K562 (cell line): ENCODE measurements at regions not wholly inside any gene's neighbourhood (a gene's known extent, or its start where the extent isn't known, plus 50 kb on each side); places are given as distances from the start of the nearest gene placed in this dataset.

ENCODE experiments used
- ATAC-seq: fragments of 200-7000 bp; cut with Tn5 transposase; 3 replicates; pipeline ENCODE4 v1.9.1; 2020; ENCODE audit warnings: moderate library complexity
- BruUV-seq: library from RNA; stranded (reverse); fragments of 400-500 nt; replicated peaks from 2 replicates; lab custom pipeline; 2021; lab: Mats Ljungman, UMichigan
- CTCF ChIA-PET: fragments of 300-600 bp; formaldehyde crosslinking; extraction: SDS; loops from one replicate; lab custom pipeline; 2021; ENCODE audit warnings: low intra/inter-chr PET ratio; lab: Yijun Ruan, JAX
- POLR2A ChIA-PET: fragments of 300-600, 350-650 bp; sonication (Branson Sonifier 250); formaldehyde crosslinking; extraction: SDS; loops from one replicate; lab custom pipeline; 2021; ENCODE audit warnings: antibody characterized with exemption, inconsistent platforms; lab: Yijun Ruan, JAX
- DNase-seq, 4 experiments: peaks; one replicate each; pipeline versions ENCODE4 v3.0.0 to v3.0.0-alpha.2; 2011 to 2018; ENCODE audit warnings: low spot score in 3 of 4, mixed read lengths in 3 of 4; ENCODE audit errors: extremely low read depth in 1 of 4
- FAIRE-seq: peaks from 2 replicates; lab custom pipeline; 2011; peaks lifted over from hg19 to GRCh38; lab: Jason Lieb, UNC
- H2AFZ ChIP-seq: 2 replicates; pipeline ENCODE4 v1.6.0; 2011; ENCODE audit warnings: low read depth, low read length, control low read depth, inconsistent platforms
- H3K27ac ChIP-seq: fragments of 200-600 bp; 3 replicates; pipeline ENCODE4 v1.8.0; 2011; ENCODE audit warnings: low read depth, mild to moderate bottlenecking, control low read depth, inconsistent platforms, low read length, moderate library complexity, mixed read lengths; ENCODE audit errors: extremely low read depth
- H3K27me3 ChIP-seq, 2 experiments: fragments of 300-600 bp in 1 of 2; 2 replicates in 1 of 2; 3 replicates in 1 of 2; pipeline versions ENCODE4 v1.6.0 to v1.8.0; 2011; ENCODE audit warnings: inconsistent platforms in 2 of 2, low read length in 2 of 2, mild to moderate bottlenecking in 1 of 2, mixed read lengths in 1 of 2, moderate library complexity in 1 of 2; ENCODE audit not compliant: control insufficient read depth in 2 of 2, insufficient read depth in 2 of 2
- H3K36me3 ChIP-seq: fragments of 300-600 bp; 3 replicates; pipeline ENCODE4 v1.8.0; 2011; ENCODE audit warnings: mild to moderate bottlenecking, low read length, inconsistent platforms; ENCODE audit not compliant: control insufficient read depth, insufficient read depth
- H3K4me1 ChIP-seq, 2 experiments: fragments of 200-600 bp in 1 of 2; replicated peaks in 1 of 2; 2 replicates in 1 of 2; 3 replicates in 1 of 2; pipeline versions ENCODE4 v1.5.1 to v1.8.0; 2011; ENCODE audit warnings: inconsistent platforms in 2 of 2, low read length in 2 of 2, mild to moderate bottlenecking in 1 of 2, mixed read lengths in 1 of 2, moderate library complexity in 1 of 2; ENCODE audit not compliant: control insufficient read depth in 2 of 2, insufficient read depth in 2 of 2
- H3K4me2 ChIP-seq: 2 replicates; pipeline ENCODE4 v1.6.1; 2011; ENCODE audit warnings: low read length, control low read depth, inconsistent platforms, mixed read lengths; ENCODE audit not compliant: insufficient read depth
- H3K4me3 ChIP-seq: fragments of 200-600 bp; sonication (generic), shearing (Covaris generic); 2 replicates; pipeline ENCODE4 v1.5.1; 2016; ENCODE audit warnings: control low read depth, inconsistent platforms
- H3K79me2 ChIP-seq: fragments of 200-600 bp; 3 replicates; pipeline ENCODE4 v1.8.0; 2011; ENCODE audit warnings: low read length, inconsistent platforms; ENCODE audit not compliant: control insufficient read depth, insufficient read depth
- H3K9ac ChIP-seq, 2 experiments: 2 replicates each; pipeline versions ENCODE4 v1.6.0 to v1.6.1; 2011; ENCODE audit warnings: low read depth in 2 of 2, low read length in 2 of 2, control low read depth in 1 of 2, inconsistent platforms in 1 of 2, mild to moderate bottlenecking in 1 of 2, mixed read lengths in 1 of 2; ENCODE audit not compliant: insufficient read depth in 1 of 2
- H3K9me1 ChIP-seq: one replicate; pipeline ENCODE4 v1.6.0; 2011; ENCODE audit warnings: inconsistent platforms, mild to moderate bottlenecking, low read length, moderate library complexity; ENCODE audit not compliant: control insufficient read depth, insufficient read depth
- H3K9me3 ChIP-seq: replicated peaks from 2 replicates; pipeline ENCODE4 v1.5.1; 2011; ENCODE audit warnings: low read depth, low read length, inconsistent platforms; ENCODE audit not compliant: control insufficient read depth, insufficient read depth
- H4K20me1 ChIP-seq: replicated peaks from 2 replicates; pipeline ENCODE4 v1.6.1; 2011; ENCODE audit warnings: low read length, inconsistent platforms, mixed read lengths; ENCODE audit not compliant: control insufficient read depth, insufficient read depth
- COPS2 ChIP-seq: fragments of 450-650 bp; conservative IDR thresholded peaks from 2 replicates; pipeline ENCODE4 v1.6.1; 2016; ENCODE audit warnings: mild to moderate bottlenecking, moderate library complexity
- ETV1 ChIP-seq: fragments of 450-650 bp; conservative IDR thresholded peaks from 2 replicates; pipeline ENCODE4 v1.6.1; 2016; ENCODE audit warnings: missing genetic modification characterization, control low read depth, low read depth, missing compliant biosample characterization
- FOXA3 ChIP-seq, 2 experiments: fragments of 450-650 bp in 1 of 2; sonication (generic) in 1 of 2; formaldehyde crosslinking; IDR thresholded peaks in 1 of 2; conservative IDR thresholded peaks in 1 of 2; 2 replicates each; pipeline versions ENCODE4 v1.4.0 to v1.8.0; 2020 to 2022; ENCODE audit warnings: mild to moderate bottlenecking in 2 of 2, missing genetic modification reagents in 1 of 2
- GABPA ChIP-seq: fragments of 200-800 bp; sonication (Bioruptor generic); conservative IDR thresholded peaks from 2 replicates; pipeline ENCODE4 v1.6.1; 2016; ENCODE audit warnings: low read depth, missing genetic modification characterization, missing compliant biosample characterization
- RFX1 ChIP-seq: fragments of 450-650 bp; IDR thresholded peaks from 2 replicates; pipeline ENCODE4 v1.6.1; 2016; ENCODE audit warnings: mild to moderate bottlenecking, moderate library complexity
- SPI1 ChIP-seq: IDR thresholded peaks from 2 replicates; pipeline ENCODE4 v1.6.1; 2011; ENCODE audit warnings: low read depth, low read length, control low read depth, borderline replicate concordance
- U2AF2 ChIP-seq: fragments of 200-400 bp; formaldehyde crosslinking; optimal IDR thresholded peaks from 2 replicates; pipeline ENCODE3; 2017; ENCODE audit warnings: low read depth, mild to moderate bottlenecking, low read length
- WGBS: fragments of 100-300 bp; shearing (Covaris generic); methylation state at CpG from one replicate; pipeline ENCODE4 v1.1.6; 2016; ENCODE audit warnings: low coverage, mixed read lengths; ENCODE audit not compliant: insufficient coverage; ENCODE audit errors: missing lambda C conversion rate; 5-methylcytosine and 5-hydroxymethylcytosine counted together
- in situ Hi-C: fragments of 300-500 bp; cut with MboI; formaldehyde crosslinking; loops from 4 replicates; pipeline ENCODE4 v1.15.0; 2018; ENCODE audit warnings: inconsistent platforms, mixed read lengths
- intact Hi-C: fragments of 100-400 bp; cut with micrococcal nuclease; formaldehyde crosslinking; loops from 2 replicates; pipeline ENCODE4 v1.14.2; 2022
- TF ChIP-seq, protein P1 (sequence below): fragments of 250-450 bp; sonication (Bioruptor Pico); IDR thresholded peaks from 2 replicates; pipeline ENCODE4 v1.8.0; 2021; ENCODE audit warnings: moderate library complexity, mild to moderate bottlenecking, inconsistent platforms
- TF ChIP-seq, protein P2 (sequence below): fragments of 250-450 bp; sonication (Bioruptor Pico); IDR thresholded peaks from 2 replicates; pipeline ENCODE4 v1.8.0; 2021; ENCODE audit warnings: borderline replicate concordance, mild to moderate bottlenecking, moderate library complexity; ENCODE audit not compliant: poor library complexity, severe bottlenecking

DNA sequence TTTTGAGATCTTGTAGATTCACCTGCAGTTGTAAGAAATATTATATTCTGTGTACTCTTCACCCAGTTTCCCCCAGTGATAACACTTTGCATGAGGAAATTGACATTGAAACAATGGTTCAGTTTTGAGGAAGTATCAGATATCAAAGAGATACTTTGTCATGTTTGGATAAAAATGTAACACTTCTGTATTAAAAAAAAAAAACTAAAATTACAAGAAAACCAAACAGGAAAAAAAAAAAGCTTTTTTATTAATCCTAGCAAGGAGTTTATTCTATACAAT, 204.0 kb downstream of the ARL4C start (continued):
- no peak for TF ChIP-seq U2AF2

DNA sequence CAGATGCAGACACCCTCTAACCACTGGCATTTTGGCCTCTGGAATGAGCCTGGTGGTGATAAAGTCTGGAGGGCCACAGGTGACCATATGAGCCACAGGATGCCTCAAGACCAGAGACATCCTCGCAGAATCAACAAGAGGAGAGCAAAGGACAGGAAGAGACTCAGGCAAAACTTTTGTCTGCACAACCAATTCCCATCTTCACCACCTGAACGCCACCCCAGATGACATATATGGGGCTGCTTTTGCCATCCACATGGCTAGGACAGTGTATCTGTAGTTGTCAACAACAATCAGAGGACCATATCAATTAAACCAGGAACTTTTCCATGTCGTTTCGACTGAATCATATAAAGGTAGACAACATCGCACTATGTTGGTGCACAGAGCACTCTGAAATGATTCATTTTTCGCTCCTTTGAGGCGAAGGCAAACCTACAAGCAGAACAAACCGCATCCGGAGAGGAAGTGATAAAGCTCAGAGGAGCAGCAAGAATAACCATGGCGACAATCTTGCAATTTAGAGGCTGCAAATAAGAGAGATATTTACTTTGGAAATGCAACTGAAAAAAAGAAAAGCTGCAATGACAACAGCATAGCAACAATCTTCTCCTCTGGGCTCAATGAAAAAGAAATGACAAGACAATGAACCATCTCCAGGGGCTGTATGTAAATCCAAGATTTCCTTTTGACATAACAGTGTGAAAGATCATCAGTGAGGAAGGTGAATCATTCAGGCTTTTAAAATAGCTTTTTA, 204.5 kb downstream of the ARL4C start:
- Histone ChIP-seq H3K9me1 (peaks cover 3% of the 10 kb centered on the region), H3K27me3 (no peaks in the 10 kb centered on the region), H3K9ac (no peak overlapping the region), H3K79me2 (no peaks in the 10 kb centered on the region), H3K4me2 (no peak overlapping the region), H3K4me1 (no peaks in the 10 kb centered on the region; a peak in 1 of 5 replicates), H4K20me1 (no peaks in the 10 kb centered on the region), H3K9me3 (no peaks in the 10 kb centered on the region), H3K4me3 (no peak overlapping the region), H3K36me3 (no peaks in the 10 kb centered on the region), H2AFZ (no peak overlapping the region), H3K27ac (no peak overlapping the region)
- intact Hi-C loops: no loop called here
- WGBS: 2% methylated on average over 10 of the region's 10 CpGs
- FAIRE-seq (no peak), DNase-seq (no peak), ATAC-seq (no peak)
- in situ Hi-C loops: no loop called here
- no TSS peak for BruUV-seq
- ChIA-PET CTCF (no interaction called here), POLR2A (no interaction called here)
- TF ChIP-seq GABPA (tag) (no peak; the same call in 1 of the 2 replicates), RFX1 (peak; percentile 23; the same call in 1 of the 2 replicates), COPS2 (no peak), FOXA3 (CRISPR knock-in tag; conservative IDR thresholded peaks at IDR 0.05 in 1 of 2, IDR thresholded peaks at IDR 0.05 in 1 of 2) (peak in 1 of 2 experiments; percentile 68; a peak in 2 of 4 replicates), SPI1 (0 out of 2 replicates have a peak, but pooled peaks have one; percentile 24), ETV1 (tag) (peak; percentile 61)
- TF ChIP-seq, protein P1, sequence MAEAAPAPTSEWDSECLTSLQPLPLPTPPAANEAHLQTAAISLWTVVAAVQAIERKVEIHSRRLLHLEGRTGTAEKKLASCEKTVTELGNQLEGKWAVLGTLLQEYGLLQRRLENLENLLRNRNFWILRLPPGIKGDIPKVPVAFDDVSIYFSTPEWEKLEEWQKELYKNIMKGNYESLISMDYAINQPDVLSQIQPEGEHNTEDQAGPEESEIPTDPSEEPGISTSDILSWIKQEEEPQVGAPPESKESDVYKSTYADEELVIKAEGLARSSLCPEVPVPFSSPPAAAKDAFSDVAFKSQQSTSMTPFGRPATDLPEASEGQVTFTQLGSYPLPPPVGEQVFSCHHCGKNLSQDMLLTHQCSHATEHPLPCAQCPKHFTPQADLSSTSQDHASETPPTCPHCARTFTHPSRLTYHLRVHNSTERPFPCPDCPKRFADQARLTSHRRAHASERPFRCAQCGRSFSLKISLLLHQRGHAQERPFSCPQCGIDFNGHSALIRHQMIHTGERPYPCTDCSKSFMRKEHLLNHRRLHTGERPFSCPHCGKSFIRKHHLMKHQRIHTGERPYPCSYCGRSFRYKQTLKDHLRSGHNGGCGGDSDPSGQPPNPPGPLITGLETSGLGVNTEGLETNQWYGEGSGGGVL (CRISPR knock-in tag): no peak
- TF ChIP-seq, protein P2, sequence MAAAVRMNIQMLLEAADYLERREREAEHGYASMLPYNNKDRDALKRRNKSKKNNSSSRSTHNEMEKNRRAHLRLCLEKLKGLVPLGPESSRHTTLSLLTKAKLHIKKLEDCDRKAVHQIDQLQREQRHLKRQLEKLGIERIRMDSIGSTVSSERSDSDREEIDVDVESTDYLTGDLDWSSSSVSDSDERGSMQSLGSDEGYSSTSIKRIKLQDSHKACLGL: no peak
